PC-3 (cell line): ENCODE measurements at regions not wholly inside any gene's neighbourhood (a gene's known extent, or its start where the extent isn't known, plus 50 kb on each side); places are given as distances from the start of the nearest gene placed in this dataset.

Experiments used
- CTCF ChIP-seq: fragments of 300-600 bp; sonication (generic); conservative IDR thresholded peaks from 2 replicates; pipeline ENCODE4 v1.5.1; 2017; ENCODE audit warnings: antibody characterized with exemption, low read depth, mild to moderate bottlenecking, low read length
- EZH2 ChIP-seq: fragments of 300-600 bp; sonication (generic); IDR thresholded peaks from one replicate; pipeline ENCODE4 v1.6.1; 2017; ENCODE audit warnings: antibody characterized with exemption, mild to moderate bottlenecking, low read length; ENCODE audit not compliant: unreplicated experiment

- TF ChIP-seq CTCF (no peak), EZH2 (no peak)
Observed at GRCh38 chr13:40394304-40394985, 272.0 kb downstream of the FOXO1 start.
